GM19324 (cell line): ENCODE measurements at regions not wholly inside any gene's neighbourhood (a gene's known extent, or its start where the extent isn't known, plus 50 kb on each side); places are given as distances from the start of the nearest gene placed in this dataset.

Source experiments
- ATAC-seq: cut with Tn5 transposase; IDR thresholded peaks from one replicate; pipeline ENCODE4 v1.9.1; 2021; ENCODE audit warnings: mild to moderate bottlenecking, moderate library complexity; ENCODE audit not compliant: unreplicated experiment, low FRiP score

- no peak for ATAC-seq
Observed at GRCh38 chr5:123819386-123819785, 307.4 kb downstream of the CSNK1G3 start.

- no peak for ATAC-seq
Observed at GRCh38 chr5:123817267-123817666, 305.3 kb downstream of the CSNK1G3 start.

- ATAC-seq: no peak
Observed at GRCh38 chr5:123814801-123815470, 303.0 kb downstream of the CSNK1G3 start.

GRCh38 chr5:123813937-123814624 is 302.1 kb downstream of the CSNK1G3 start:
- ATAC-seq: no peak

GRCh38 chr5:123813264-123813663 is 301.3 kb downstream of the CSNK1G3 start:
- no peak for ATAC-seq

GRCh38 chr5:123811831-123812230 is 299.9 kb downstream of the CSNK1G3 start:
- no peak for ATAC-seq

- ATAC-seq: no peak
Observed at GRCh38 chr5:123810746-123811340, 298.9 kb downstream of the CSNK1G3 start.

GRCh38 chr5:123810253-123810652 is 298.3 kb downstream of the CSNK1G3 start:
- no peak for ATAC-seq

- no peak for ATAC-seq
Observed at GRCh38 chr5:123809594-123810221, 297.7 kb downstream of the CSNK1G3 start.

- no peak for ATAC-seq
Observed at GRCh38 chr5:123808461-123809380, 296.7 kb downstream of the CSNK1G3 start.

- ATAC-seq: no peak
Observed at GRCh38 chr5:123807177-123807945, 295.4 kb downstream of the CSNK1G3 start.

GRCh38 chr5:123806644-123807043 is 294.7 kb downstream of the CSNK1G3 start:
- no peak for ATAC-seq

GRCh38 chr5:123805300-123805699 is 293.3 kb downstream of the CSNK1G3 start:
- no peak for ATAC-seq

- ATAC-seq: no peak
Observed at GRCh38 chr5:123803359-123803758, 291.4 kb downstream of the CSNK1G3 start.

- ATAC-seq: no peak
Observed at GRCh38 chr5:123802298-123802951, 290.4 kb downstream of the CSNK1G3 start.

GRCh38 chr5:123800640-123801039 is 288.7 kb downstream of the CSNK1G3 start:
- ATAC-seq: no peak

GRCh38 chr5:123795688-123796087 is 283.7 kb downstream of the CSNK1G3 start:
- ATAC-seq: no peak

GRCh38 chr5:123790226-123790625 is 278.2 kb downstream of the CSNK1G3 start:
- no peak for ATAC-seq

GRCh38 chr5:123787635-123788034 is 275.7 kb downstream of the CSNK1G3 start:
- no peak for ATAC-seq
